ENCODE measurements at regions not wholly inside any gene's neighbourhood (a gene's known extent, or its start where the extent isn't known, plus 50 kb on each side); places are given as distances from the start of the nearest gene placed in this dataset.

GRCh38 chr3:109532257-109533216 lies 195.2 kb upstream of the DPPA4 start:
- no peak for DNase-seq
- intact Hi-C loops (cut with micrococcal nuclease), result no loop called here

GRCh38 chr3:109545746-109546145 lies 208.4 kb upstream of the DPPA4 start:
- no peak for DNase-seq
- intact Hi-C loops (cut with micrococcal nuclease), result no loop called here
- no peak for ATAC-seq

More at GRCh38 chr3:109532257-109533216, 195.2 kb upstream of the DPPA4 start:
- ATAC-seq, result peak; percentile 36

DNA sequence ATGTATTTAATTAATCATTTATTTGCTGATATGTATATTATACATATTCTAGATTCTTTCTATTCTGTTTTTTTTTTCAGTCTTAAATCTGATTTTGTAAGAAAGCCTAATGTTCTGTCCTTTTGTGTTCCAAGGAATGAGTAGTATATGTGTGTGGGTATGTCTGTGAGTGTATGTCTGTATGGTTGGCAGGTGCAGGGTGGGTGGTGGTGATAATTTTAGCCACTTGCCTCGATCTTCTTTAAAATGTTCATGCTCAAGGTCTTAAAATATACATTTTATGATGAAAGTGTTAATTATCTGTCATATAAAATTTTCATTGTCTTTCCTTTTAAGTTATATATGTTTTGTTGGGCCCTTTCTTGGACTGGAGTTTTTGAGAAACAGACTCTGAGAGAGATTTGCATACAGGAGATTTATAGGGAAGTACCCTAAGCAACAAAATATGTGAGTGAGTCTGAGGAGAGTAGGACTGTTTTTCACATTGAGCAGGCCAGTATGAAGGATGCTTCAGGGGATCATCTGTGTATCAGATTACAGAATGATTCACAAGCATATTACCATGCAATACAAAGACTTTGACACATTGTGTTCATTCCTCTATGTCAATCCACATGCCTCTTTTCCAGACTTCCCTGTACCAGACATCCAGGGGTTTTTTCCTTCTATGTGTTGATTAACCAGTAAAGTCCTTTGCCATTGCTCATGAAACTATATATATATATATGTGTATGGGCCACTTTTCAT lies 211.0 kb upstream of the DPPA4 start:
- DNase-seq (no peak), ATAC-seq (no peak)
- intact Hi-C loops (cut with micrococcal nuclease), result no loop called here

DNA sequence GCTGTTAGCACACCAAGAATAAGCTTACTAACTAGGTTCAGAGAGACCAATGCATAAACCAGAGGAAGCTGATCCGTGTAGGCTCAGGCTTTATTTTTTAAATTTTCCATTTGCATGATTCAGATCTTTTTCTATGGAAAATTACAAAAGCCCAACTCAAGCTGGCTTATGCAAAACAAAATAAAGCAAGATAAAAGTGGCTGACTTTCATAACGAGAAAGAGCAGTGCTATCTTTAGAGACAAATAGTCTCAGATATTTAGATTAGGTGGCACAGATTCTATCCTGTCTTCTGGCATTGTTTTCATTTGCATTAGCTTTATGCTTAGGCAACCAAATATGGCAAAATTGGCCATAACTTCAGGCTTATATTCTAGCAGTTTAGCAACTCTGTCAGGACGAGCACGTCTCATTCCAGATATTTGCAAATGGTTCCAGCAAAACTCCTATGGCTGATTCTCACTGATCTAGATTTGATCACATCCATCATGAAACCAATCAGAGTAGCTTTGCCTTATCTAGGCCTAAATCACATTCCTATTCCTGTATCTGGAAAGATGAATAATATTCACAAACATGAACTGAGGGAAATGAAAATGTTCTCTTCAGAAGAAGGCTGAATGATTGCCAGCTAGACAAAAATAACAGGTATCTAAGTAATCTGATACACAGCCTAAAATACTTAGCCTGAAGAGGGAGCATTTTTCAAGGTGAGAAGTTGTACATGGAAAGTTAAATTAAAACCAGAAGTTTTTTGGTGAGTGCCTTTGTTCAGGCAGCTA lies 216.4 kb upstream of the DPPA4 start:
- intact Hi-C loops (cut with micrococcal nuclease), result no loop called here
- ATAC-seq (no peak), DNase-seq (no peak)

GRCh38 chr3:109559389-109559788 lies 222.0 kb upstream of the DPPA4 start:
- intact Hi-C loops (cut with micrococcal nuclease), result no loop called here
- ATAC-seq (no peak), DNase-seq (no peak)

DNA sequence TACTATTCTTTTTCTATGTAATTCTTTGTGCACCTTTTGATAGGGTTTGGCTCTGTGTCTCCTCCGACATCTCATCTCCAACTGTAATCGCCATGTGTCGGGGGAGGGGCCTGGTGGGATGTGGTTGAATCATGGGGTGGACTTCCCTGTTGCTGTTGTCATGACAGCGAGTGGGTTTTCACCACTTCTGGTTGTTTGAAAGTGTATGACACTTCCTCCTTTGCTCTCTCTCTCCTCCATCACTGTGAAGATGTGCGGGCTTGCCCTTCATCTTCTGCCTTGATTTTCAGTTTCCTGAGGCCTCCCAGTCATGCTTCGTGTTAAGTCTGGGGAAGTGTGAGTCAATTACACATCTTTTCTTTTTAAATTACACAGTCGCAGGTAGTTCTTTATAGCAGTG lies 225.8 kb upstream of the DPPA4 start:
- intact Hi-C loops (cut with micrococcal nuclease), result no loop called here
- DNase-seq (no peak), ATAC-seq (no peak)

GRCh38 chr3:109569135-109569846 lies 231.9 kb upstream of the DPPA4 start:
- no peak for DNase-seq
- intact Hi-C loops (cut with micrococcal nuclease), result no loop called here
- no peak for ATAC-seq

DNA sequence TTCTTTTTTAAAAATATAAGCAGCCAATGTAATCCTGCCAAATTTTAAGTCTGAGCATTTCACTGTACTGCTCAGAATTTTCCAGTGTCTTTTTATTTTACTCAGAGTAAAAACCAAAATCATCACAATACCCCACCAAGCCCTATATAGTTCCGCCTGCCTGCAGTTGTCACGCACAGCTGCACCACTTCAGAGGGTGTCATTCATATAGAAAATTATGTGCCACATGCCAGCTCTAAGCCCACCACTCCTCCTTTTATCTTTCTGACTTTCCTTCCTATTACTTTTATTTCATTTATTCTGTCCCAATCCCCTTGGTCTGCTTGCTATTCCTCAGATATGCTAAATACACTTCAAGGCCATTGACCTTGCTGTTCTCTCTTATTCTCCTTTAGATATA lies 233.1 kb upstream of the DPPA4 start:
- no peak for DNase-seq
- intact Hi-C loops (cut with micrococcal nuclease), result no loop called here
- ATAC-seq, result no peak

- intact Hi-C loops (cut with micrococcal nuclease), result no loop called here
- ATAC-seq (no peak), DNase-seq (no peak)
Measured at GRCh38 chr3:109572301-109572700, 235.0 kb upstream of the DPPA4 start.

DNA sequence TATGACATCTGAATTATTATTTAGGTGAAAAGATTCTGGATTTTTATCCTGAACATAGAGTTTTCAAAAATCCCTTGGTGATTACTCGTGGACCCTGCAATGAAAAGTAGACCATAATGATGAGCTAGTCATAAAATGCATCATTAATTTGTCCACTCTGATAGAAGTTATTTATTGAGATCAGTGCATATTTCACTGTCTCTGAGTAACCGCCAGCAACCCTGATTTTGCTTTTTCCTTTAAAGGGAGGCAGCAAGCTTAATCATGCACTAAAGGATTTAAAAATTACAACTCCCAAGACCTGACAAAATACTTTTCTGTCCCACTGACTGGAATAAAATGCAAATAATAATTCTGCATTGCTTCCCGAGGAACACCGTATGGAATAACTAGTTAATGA lies 259.6 kb upstream of the DPPA4 start:
- DNase-seq, result no peak
- intact Hi-C loops (cut with micrococcal nuclease), result no loop called here
- no peak for ATAC-seq

DNA sequence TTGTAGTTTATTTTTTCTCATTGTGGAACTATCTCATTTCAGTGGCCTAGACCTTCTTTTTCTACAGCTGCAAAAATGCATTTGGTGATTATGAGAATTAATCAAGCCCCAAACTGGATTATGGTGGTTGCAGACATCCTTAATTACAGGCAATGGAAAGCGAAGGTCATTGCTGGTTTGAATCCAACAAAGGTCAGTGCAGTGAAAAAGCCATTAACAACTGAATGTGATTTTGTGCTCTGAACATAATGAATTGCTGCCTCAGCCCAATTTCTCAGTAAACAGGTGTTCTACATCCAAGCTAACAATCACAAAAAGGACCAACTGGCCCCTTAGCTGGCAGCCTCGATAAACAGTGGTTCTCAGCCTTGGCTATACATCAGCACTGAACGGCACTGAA lies 260.1 kb upstream of the DPPA4 start:
- intact Hi-C loops (cut with micrococcal nuclease), result no loop called here
- ATAC-seq (no peak), DNase-seq (no peak)

DNA sequence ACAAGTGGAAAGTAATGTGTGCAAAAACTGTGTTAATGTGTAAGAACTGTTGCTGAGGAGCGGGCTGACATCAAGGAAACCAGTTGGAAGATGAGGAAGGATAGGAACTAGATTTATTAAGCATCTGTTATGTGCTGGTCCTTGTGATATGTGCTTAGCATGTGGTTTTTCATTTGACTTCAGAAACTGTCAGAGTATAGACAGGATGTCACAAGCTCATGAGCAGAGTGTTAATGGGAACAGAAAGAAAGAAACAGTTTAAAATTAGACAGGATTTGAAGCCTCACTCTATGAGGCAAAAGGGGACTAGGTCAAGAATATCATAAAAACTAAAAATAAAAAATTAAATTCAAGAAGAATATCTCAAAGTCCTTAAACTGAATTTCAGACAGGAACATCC lies 270.6 kb upstream of the DPPA4 start:
- DNase-seq (no peak), ATAC-seq (no peak)
- intact Hi-C loops (cut with micrococcal nuclease), result no loop called here

DNA sequence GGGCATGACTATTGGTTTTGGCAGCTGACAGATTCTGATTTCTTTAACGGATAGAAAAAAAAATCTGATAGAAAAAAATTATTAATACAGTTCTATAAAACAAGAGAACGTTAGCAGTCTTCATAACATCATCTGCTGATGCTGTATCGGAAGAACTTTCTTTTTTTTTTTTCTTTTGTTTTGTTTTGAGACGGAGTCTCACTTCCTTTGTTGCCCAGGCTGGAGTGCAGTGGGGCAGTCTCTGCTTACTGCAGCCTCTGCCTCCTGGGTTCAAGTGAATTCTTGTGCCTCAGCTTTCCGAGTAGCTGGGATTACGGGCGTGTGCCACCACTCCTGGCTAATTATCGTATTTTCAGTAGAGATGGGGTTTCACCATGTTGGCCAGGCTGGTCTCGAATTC lies 271.2 kb upstream of the DPPA4 start:
- intact Hi-C loops (cut with micrococcal nuclease), result no loop called here
- ATAC-seq (no peak), DNase-seq (no peak)

GRCh38 chr3:109618766-109619378 lies 281.5 kb upstream of the DPPA4 start:
- no peak for ATAC-seq
- intact Hi-C loops (cut with micrococcal nuclease), result no loop called here
- DNase-seq, result no peak

GRCh38 chr3:109631897-109632296 lies 294.6 kb upstream of the DPPA4 start:
- intact Hi-C loops (cut with micrococcal nuclease), result no loop called here
- ATAC-seq, result no peak
- DNase-seq, result no peak

DNA sequence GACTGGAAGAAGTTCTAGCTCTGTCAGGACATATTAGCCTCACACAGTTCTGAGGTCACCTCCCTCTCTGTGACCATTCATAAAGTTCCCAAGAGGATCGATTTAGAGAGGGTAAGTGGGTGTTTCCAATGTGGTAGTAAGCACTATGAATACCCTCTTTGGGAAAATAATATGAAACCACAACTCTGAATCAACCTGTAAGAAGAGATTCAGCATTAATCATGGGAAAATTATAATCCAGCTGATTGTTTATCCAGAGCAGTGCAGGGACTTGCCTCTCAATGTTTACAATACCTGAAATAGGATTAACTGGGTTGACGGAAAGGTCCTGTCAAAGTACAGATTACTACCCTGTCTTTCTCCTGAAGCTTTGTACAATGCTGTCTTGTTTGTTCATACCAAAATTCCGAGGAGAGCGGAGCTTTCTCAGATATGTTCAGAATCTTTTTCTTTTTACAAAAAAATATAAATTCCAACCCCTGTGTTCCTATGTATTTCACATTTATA lies 302.9 kb upstream of the DPPA4 start:
- ATAC-seq, result no peak
- intact Hi-C loops (cut with micrococcal nuclease), result no loop called here

GRCh38 chr3:109642025-109642424 lies 304.7 kb upstream of the DPPA4 start:
- intact Hi-C loops (cut with micrococcal nuclease), result no loop called here
- ATAC-seq (no peak), DNase-seq (no peak)

More for the DNA sequence above, 302.9 kb upstream of the DPPA4 start:
- DNase-seq, result no peak

DNA sequence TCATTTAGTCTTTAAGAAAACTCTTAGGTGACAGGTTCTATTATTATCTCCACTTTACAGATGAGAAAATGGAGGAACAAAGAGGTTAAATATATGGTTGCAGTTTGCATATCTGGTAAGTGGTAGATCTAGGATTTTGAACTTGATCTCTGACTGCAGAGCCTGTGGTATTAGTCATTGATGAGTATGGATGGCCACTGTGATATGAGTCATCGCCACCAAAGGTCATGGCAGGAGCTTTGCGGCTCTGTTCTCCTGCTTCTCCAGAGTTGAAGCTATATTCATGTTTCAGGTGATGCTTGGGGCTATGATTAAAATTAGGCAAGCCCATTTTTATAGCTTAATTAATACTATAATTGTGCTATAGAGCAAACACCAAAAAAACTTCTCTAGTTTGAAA lies 306.2 kb upstream of the DPPA4 start:
- intact Hi-C loops (cut with micrococcal nuclease), result no loop called here

GRCh38 chr3:109644332-109644731 lies 307.0 kb upstream of the DPPA4 start:
- intact Hi-C loops (cut with micrococcal nuclease), result no loop called here
- no peak for DNase-seq
- no peak for ATAC-seq

More for the DNA sequence above, 306.2 kb upstream of the DPPA4 start:
- DNase-seq (no peak), ATAC-seq (no peak)

Measured in left ventricle myocardium superior (tissue), 1 donor.